ENCODE measurements at regions not wholly inside any gene's neighbourhood (a gene's known extent, or its start where the extent isn't known, plus 50 kb on each side); places are given as distances from the start of the nearest gene placed in this dataset.

GRCh38 chr5:100322483-100322882 lies 212.7 kb upstream of the FAM174A start:
- TF ChIP-seq, protein P1, sequence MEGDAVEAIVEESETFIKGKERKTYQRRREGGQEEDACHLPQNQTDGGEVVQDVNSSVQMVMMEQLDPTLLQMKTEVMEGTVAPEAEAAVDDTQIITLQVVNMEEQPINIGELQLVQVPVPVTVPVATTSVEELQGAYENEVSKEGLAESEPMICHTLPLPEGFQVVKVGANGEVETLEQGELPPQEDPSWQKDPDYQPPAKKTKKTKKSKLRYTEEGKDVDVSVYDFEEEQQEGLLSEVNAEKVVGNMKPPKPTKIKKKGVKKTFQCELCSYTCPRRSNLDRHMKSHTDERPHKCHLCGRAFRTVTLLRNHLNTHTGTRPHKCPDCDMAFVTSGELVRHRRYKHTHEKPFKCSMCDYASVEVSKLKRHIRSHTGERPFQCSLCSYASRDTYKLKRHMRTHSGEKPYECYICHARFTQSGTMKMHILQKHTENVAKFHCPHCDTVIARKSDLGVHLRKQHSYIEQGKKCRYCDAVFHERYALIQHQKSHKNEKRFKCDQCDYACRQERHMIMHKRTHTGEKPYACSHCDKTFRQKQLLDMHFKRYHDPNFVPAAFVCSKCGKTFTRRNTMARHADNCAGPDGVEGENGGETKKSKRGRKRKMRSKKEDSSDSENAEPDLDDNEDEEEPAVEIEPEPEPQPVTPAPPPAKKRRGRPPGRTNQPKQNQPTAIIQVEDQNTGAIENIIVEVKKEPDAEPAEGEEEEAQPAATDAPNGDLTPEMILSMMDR (IDR thresholded peaks at IDR 0.05; ENCODE audit: low read length) = no peak
- TF ChIP-seq EZH2 (optimal IDR thresholded peaks at IDR 0.05; ENCODE audit: low read depth, low read length) = no peak

All from MM.1S (cell line).